HG03442 (cell line): ENCODE measurements at regions not wholly inside any gene's neighbourhood (a gene's known extent, or its start where the extent isn't known, plus 50 kb on each side); places are given as distances from the start of the nearest gene placed in this dataset.

Experiments used
- ATAC-seq: cut with Tn5 transposase; IDR thresholded peaks from one replicate; pipeline ENCODE4 v1.9.1; 2021; ENCODE audit warnings: mild to moderate bottlenecking, moderate library complexity; ENCODE audit not compliant: unreplicated experiment

DNA sequence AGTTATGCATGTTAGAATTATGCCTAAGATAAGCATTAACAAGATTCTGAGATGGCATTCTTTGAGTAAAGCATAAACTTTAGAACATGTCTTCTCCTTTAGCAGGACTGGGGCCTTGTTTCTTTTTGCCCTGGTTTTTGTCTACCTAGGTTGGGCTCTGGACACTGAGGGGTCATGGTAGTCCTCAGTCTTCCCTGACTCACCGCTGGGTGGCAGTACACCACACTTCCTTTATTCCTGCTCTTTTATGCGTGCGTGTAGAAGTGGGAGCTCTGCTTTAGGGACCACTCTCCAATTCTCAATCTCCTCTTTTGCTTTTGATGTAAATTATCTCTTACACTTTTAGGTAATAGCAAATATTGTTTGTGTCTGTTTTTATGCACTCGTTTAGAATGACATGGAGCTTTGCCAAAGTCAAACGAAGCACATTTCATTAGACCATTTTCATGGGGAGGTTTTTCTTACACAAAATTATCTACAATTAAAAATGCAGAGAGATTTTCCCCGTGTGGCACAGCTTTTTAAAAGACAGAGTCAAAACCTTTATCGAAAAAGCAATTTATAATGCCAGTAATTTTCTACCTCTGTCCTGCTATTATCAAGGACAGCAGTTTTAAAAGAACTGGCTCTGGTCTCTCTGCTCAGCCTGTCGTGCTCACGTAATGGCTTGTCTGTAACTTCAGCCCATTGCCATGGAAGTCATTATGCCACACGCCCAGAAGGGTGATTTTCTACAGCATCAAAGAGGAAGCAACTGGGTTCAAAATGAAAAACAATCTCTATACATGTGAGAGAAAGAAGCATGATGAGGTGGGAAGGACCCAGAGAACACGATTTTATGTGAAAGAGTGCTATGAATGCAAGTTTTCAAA, 413.9 kb downstream of the COG6 start:
- no peak for ATAC-seq

DNA sequence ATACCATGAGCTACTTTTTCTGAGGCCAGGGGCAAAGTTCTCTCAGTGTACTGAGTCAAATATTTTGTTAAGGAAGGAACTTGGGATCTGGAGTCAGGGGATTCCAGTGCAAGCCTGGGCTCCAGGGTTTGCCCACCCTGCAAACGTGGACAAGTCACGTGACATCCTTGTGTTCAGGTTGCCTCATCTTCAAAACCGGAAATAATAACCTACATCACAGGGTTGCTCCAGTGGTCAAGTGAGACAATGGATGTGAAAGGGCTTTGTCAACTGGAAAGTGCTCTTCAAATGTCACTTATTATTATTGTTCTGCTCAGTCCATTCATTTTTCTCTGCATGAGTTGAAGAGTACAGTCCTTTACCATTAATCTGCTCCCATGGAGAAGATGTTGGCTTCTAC, 414.9 kb downstream of the COG6 start:
- no peak for ATAC-seq

DNA sequence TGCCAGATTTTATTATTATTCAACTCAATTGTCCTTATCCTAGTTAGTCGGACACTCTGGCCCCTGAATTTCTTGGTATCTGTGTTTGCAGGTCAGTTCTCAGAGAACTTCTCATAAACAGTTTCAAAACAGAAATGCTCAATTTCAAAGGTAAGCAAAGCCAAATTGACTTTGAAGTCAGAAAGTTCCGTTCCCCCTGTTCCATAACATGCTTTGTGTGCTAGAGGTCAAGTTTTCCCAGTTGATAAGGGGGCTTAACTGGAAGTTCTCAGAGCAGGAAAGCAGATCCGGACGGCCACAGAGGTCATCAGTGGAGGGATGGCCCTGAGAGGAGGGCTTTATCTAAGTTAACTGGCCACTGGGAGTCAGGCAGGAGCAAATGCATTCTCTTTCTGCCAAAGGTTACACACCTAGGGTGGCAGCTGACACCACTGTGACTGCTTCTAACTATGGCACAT, 417.2 kb downstream of the COG6 start:
- no peak for ATAC-seq

DNA sequence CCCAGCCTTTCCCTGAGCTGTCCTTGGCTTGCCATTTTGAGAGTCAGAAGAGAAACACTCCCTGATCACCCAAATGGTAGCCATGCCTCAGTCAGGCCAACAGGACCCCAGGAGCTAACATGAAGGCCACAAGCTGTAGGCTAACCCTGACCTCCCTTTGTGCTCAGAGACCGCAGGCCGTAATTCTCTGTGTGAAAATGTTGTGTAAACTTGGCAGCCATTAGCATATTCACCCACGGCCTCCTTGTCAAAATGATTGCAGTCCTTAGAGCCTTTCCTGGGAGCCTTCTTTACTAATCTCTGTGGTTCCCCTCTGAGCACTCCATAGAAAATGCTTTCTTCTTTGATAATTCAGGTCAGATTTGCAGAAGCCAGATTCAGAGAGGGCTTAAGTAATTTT, 418.9 kb downstream of the COG6 start:
- ATAC-seq: no peak

DNA sequence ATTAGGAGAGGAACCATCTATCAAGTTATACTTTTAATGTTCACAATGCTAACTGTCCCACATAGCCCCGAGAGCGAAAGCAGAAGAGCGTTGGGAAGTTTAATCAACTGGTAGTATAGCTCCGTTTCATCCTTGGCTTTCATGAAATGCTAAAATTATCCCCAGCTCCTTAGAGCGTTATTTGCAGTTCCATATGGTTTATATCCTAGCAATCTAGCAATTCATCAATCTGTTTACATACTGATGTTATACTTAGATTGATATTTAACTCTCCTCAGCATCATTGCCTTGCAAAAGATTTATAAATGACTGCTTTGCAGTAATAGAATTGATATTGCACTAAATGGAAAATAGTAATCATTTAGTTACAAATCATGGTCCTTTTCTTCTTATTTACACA, 419.8 kb downstream of the COG6 start:
- ATAC-seq: no peak

DNA sequence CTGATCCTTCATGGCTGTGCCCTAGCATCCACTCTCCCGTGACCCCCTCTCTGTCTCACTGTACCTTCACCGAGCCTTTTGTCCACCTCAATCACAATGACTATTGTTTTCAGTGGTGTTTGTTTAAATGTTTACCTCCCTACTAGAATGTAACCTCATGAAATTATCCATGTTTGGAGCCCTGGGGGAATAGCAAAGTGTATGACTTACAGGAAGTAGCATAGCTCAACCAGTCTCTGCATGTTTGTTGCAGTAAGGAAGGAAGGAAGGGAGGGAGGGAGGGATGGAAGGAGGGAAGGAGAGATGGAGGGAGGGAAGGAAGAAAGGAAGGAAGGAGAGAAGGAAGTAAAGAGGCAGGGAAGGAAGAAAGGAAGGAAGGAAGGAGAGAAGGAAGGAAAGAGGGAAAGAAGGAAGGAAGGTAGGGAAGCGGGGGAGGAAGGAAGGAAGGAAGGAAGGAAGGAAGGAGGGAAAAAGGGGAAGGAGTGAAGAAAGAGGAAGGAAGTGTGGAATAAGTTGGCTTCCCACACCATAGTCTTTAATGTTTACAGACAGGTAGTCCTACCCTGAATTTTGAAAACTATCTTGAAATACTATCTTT, 421.4 kb downstream of the COG6 start:
- ATAC-seq: no peak

DNA sequence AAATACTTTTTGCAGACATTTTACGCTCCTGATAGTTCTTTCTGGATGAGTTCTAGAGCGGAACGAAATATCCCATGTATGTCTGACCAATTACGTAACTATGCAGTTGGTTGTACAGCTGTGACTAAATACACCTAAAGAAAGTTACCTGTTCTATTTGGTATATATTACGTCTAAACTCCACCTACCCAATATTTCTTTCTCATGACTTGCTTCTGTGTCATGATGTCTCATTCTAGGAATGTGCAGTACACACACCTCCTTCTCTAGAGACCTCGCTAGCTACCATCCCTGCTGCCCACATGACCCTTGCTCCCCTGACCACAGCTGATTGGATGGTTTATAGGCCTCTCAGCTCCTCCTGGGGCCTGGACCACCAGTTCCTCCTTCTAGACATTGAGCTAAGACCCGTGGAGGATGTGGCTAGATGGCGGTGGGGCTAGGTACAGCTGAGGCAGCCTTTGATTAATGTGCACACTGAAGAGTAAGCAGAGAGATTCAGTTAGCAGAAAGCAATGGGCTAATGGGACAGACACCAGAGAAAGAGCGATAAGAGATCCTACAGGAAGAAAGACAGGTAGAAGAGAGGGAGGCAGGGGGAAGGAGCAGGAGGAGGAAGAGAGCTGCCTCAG, 422.1 kb downstream of the COG6 start:
- ATAC-seq: no peak

DNA sequence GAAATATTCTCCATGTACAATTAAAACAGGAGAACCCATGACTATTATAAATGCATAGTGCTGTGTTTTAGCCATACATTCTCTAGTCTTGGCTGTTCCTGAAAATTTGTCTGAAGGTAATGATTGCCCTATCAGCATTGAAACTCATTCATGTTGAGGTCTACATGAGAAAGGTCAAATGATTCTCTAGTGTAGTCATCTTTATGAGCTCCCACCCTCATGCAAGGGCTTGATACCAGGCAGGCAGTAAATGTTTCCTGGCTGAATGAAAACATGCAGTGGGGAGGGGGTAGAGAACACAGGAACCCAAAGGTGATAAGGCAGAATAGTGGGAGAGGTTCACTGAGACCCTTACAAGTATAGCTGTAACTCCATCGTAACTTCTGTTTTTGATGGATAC, 424.3 kb downstream of the COG6 start:
- no peak for ATAC-seq

DNA sequence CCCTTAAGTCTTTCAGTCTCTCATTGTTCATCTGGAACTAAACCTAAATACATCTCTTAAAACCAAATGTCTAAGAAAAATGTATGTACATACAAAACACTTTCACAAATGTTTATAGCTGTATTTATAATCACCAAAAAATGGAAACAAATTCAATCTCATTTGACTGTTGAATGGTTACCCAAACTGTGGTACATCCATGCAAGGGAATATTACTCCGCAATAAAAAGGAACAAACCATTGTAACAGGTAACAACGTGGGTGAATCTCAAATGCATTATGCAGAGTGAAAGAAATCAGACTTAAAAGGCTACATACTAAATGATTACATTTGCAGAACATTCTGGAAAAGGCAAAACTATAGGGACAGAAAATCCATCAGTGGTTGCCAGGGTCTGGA, 425.2 kb downstream of the COG6 start:
- no peak for ATAC-seq

DNA sequence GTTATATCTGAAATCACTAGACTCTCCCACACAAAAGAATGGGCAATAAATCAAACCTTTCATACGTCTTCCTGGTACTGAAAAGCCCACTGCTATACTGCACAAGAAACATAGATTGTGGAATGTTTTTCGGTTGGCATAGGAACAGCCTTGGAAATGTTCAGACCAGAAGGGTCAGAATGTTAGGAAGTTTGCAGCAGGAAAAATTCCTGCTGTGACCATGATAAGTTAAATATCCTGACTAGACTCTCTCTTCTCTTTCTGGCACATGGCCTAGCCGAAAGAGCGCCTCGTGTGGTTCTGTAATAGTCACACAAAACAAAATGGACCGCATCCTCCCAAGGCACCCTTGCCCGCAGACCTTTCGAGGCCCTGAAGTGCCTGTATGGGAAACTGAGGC, 427.2 kb downstream of the COG6 start:
- no peak for ATAC-seq

DNA sequence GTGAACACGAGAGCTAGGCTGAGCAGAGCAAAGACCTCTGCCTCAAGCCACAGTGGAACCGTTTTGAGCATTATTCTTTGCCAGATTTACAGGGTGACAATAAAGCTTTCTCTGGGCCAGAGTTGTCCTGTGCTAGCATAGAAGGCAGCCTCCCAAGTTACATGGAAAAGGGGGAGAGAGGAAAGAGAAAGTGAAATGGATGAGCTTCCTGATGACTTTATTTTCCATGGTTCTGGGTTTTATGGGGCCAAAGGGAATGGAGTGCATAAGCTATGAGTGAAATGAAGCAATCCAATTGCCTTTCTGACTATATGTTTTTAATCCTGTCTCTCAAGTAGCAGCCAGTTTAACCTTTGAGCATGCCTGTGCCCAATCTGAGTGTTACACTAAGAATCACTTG, 428.4 kb downstream of the COG6 start:
- ATAC-seq: no peak

DNA sequence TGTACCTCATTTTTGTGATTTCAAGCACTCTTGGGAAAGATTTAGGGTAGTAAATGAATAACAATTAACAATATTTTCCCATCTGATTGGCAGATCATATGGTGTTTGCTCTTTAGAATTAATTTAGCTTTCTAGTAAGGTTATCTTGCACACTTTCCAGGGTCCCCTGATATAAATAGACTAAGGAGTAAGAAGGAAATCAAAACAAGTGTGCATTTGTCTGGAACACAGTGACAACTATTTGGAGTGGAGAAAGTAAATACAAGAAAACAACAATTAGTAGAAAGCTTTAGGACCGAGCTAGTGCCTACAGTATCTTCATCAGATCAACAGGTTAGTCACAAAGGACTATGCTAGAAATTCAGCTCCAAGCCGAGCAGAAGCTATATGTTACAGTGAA, 429.5 kb downstream of the COG6 start:
- ATAC-seq: no peak

DNA sequence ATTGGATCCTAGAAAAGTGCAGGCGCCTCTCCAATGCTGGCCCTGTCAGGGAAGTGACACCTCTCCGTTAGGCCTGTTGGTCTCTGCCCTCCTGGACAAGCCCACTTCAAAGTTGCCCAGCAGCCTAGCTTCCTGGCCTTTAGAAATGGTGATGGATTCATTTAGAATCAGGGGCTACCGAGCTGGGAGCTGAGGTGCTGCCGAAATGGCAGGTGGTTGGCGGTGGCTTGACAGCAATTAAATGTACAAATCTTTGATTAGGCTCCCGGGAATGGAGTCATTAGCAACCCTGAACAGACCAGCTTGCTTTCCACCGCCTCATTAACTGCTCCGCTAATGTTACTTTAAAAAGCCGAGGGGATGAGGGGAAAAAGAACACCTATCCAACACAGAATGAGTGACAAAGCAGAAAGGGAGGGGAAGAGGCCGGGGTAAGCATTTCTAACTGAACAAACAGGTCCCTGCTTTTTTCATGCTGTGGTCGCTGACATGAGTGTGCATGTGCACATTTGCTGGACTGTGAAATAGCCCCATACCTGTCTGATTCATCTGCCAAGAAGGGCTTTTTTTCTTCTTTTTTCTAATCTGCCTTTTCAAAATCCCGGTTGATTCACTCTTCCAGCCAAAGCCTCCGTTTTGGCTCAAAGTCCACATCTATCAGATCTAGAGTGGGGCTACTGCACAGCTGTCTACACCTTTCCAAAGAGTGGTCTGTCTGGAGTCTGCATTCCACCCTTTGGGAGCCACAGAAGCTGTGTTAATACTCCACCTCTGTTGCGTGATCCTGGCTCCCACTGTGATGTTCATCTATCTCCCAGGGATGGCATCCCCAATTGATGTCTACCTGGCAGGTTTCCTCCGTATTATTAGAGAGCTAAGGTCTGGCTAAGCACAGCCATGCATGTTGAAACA, 431.9 kb downstream of the COG6 start:
- ATAC-seq: no peak

DNA sequence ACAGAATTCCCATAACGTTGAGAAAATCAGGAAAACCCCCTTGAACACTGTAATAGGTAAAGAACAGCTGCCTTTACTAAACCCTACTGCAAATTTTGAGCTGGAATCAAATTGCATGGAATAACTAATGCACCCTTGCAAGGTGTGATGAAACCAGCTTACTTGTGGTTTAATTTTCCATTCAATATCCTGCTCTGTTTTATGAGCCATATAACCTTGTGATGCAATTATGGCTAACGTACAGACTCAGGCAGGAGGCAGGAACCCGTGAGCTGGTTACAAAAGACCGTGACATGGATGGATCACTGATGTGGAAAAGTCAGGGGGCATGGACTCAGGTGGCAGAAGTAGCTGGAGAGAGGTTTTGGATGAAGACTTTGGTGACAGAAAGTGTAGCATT, 438.6 kb downstream of the COG6 start:
- no peak for ATAC-seq

DNA sequence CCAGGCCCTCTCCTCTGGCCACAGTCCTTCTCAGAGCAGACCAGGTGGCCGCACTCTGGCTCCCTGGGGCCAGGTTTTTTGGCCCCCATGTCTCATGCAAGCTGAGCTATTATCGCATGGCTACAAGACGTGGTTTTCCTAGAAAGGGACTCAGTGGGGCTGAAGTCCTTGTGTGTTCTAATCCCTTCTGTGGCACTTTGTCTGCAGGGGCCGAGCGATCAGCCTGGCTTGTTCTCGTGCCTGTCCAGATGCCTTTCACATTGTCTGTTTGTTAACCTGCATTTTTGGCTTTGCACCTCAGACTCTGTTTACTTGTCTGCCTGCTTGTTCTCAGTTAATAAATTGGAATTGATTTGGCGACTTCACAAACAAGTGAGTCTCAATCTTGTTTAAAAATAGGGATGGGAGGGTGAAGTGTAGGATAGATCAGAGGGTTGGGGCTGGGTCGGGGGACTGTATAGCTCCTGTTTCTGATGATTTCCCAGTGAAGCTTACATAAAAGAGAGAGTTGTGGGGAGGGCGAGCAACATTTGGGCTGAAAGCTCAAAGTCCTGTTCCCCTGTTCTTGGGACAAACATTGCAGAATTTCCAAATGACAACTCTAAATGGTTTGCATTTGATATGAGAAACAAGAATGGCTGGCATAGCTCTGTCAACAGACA, 440.4 kb downstream of the COG6 start:
- no peak for ATAC-seq

DNA sequence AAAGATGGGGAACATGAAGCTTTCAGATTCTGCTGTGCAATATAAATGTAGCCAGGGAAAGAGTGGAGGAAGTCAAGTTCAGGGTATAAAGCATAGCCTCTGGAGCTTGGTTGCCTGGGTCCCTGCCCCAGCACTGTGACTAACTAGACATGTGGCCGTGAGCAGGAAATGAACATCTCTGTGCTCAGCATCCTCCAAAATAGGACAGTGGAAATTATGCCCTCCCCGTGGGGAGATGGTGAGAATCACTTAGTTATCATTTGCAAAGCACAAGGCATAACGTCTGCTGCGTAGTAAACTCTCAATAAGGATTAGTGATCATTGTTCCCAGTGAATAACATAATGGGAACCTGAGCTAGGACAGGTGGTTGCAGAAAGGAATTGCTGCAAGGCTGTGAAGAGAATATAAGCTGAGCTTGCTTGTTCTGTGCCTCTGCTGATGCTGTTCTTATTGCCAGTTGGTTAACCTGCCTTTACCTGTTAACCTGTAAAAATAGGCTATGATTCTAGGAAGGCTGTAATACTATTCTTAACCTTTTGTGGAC, 441.0 kb downstream of the COG6 start:
- ATAC-seq: no peak

DNA sequence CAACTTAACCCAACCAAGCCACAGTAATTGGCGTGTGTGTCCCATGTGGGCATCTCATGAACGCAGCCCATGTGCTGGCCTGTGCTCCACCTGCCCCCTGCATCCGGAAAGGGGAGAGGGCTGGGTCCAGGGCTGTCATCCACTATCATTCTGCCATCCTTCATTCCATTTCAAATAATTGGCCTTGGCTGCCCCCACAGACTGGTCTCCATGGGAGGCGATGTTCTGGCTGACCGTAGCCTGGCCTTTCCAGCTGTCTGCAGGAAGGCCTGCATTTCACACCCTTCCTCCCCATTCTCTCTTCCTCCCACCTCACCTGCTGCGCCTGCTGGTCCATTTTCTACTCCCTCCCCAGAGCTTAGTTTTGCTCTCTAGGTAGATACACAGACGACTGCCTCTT, 442.8 kb downstream of the COG6 start:
- ATAC-seq: no peak

DNA sequence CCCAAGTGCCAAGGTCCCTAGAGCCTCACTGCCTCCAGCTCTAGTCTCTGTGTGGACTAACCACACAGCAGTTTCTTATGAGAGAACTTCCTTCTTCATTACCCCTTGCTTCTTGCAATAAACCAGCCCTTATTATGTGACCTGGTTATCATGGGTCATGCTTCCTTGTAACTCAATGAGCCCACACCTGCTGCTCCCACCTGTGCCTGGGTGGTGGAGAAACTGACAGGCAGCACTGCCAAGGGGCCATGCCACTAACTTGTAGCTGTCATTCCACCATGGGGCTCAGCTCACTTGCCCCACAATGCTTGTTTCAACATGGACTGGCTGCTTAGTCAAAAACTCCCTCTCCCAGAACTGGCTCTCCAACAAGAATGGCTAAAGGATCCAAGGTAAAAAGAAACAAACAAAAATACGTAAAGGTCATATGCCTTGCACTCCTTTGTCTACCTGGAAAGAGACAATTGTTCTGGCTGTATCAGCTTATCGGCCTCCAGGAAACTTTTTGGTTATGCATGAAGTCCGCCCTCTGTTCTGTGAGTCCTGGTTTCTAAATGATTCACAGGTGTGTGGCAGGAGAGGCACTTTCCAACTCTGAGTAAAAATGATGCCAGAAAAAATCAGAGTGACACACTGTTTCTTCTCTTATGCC, 446.4 kb downstream of the COG6 start:
- ATAC-seq: peak; percentile 91

DNA sequence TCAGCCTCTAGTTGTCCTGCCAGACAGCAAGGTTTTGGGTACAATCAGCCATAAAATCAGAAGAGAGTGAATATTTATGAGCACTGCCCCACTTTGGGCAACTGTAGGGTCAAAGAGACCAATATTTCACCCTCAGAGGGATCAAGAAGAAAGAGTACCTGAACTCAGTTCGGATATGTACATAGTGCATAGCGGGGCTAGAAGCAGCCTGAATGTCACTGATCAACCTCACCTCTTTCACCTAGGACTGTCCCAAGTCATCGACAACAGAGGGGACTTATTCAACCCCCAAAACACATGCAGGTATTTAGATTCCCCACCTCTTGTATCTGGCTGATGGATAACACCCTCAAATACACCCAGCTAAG, 446.9 kb downstream of the COG6 start:
- no peak for ATAC-seq

DNA sequence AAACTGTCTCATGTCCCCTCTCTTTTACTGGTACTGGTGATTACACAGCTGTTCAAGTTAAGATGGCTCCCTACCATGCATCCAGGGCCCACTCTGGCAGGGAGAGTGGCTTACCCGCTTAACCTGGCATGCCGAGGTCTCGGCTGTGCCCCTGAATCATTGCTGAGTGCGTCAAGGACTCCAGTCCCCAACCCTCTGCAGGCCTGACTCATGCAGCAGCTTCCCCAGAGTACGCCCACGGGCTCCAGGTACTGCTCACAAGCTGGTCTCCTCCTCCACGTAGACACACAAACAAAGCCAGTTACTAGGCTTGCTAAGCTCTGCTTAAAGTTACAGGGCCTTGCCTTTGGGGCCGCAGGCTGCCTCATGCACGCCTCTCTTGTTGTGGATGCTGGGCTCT, 447.4 kb downstream of the COG6 start:
- peak; percentile 38 for ATAC-seq
